ENCODE measurements at regions not wholly inside any gene's neighbourhood (a gene's known extent, or its start where the extent isn't known, plus 50 kb on each side); places are given as distances from the start of the nearest gene placed in this dataset.

- no peak for DNase-seq (ENCODE audit: low read depth)
Measured at GRCh38 chr6:169954977-169955376, 203.6 kb downstream of the ERMARD start.

- DNase-seq (ENCODE audit: low read depth): no peak
Measured at GRCh38 chr6:169953686-169954085, 202.3 kb downstream of the ERMARD start.

DNA sequence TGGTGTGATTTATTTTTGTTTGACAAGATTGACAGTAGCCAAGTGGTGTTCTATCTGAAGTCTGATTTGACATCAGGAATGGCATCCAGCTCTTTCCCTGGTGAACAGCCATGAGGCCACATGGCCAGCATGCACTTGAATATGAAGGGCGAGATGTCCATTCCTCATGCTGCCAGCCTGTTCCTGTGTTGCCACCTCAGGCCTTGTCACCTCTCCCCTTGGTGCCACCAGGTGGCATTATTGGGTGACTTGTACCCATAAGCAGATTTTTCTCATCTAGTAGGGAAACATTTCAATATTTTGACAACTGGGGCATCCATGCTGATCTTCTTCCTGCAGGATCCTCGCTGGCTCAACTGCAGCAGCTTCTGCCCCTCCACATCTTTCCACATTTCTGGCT, 199.1 kb downstream of the ERMARD start:
- peak; percentile 14 for DNase-seq (ENCODE audit: low read depth)

GRCh38 chr6:169949511-169950097, 198.2 kb downstream of the ERMARD start:
- DNase-seq (ENCODE audit: low read depth): no peak

DNA sequence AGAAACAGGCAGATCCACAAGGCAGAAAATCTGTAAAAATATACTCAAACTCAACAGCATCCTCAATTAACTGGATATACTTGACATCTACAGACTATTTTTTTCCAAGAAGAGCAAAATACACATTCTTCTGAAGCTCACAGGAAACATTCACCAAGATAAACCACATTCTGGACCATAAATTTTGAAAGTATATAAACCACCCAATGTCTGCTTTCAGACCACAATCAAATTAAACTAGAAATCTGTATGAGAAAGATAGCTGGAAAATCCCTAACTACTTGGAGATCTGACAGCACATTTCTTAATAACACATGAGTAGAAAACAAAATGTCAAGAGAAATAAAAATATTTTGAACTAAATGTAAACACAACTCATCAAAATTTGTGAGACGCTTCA, 195.5 kb downstream of the ERMARD start:
- DNase-seq (ENCODE audit: low read depth): no peak

GRCh38 chr6:169945117-169945516, 193.7 kb downstream of the ERMARD start:
- no peak for DNase-seq (ENCODE audit: low read depth)

- DNase-seq (ENCODE audit: low read depth): no peak
Measured at GRCh38 chr6:169944415-169944814, 193.0 kb downstream of the ERMARD start.

- DNase-seq (ENCODE audit: low read depth): no peak
Measured at GRCh38 chr6:169944061-169944337, 192.6 kb downstream of the ERMARD start.

DNA sequence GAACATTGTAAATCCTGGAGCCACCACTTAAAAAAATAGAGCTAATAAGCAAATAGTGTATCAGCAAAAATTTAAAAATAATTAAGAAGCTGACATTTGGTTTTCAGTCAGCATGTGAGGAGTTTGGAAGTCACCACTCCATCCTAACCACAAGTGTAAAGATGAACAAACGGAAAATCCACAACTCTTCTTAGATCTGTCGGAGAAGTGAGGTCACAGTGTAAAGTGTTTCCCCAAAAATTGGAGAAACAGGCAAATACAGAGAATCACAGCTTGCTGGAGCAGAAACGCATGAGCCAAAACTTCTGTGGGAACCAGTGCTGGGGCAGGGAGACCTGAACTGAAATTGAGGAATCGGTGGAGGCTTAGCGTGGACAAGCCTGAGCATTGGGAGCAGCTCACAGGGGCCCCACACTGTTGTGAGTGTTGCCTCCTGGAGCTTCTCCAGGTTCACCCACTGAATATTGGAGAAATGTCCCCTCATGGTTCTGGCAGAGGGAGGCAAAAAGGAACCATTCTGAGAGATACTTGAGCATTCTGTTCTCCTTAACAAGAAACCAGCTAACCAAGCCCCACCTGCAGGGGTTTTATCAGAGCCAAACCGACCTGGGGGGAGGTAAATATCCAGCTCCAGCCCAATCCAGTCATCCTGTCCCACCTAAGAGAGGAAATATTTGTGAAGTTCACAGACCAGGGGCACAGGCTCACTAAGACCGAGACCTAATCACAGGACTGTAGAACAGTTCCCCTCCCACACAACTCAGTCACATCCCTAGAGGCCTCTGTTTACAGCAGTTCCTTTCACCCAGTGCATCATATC, 192.0 kb downstream of the ERMARD start:
- DNase-seq (ENCODE audit: low read depth): no peak

DNA sequence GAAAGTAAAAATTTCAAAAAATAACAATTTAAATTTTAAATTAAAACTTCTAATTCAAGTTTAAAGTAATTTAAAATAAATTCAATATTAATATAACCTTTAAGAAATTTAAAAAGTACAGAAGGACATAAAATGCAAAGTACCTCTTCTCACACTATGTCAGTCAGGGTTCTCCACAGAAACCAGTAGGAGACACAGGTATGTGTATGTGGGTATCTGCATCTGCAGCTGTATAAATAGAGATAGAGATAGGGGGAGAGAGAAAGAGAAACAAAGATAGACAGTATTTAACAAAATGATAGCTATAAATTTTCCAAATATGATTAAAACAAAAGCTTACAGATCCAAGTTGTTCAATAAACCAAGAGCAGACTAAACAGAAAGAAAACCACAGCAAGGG, 190.8 kb downstream of the ERMARD start:
- DNase-seq (ENCODE audit: low read depth): no peak

- no peak for DNase-seq (ENCODE audit: low read depth)
Measured at GRCh38 chr6:169940481-169941271, 189.3 kb downstream of the ERMARD start.

GRCh38 chr6:169939554-169940164, 188.2 kb downstream of the ERMARD start:
- no peak for DNase-seq (ENCODE audit: low read depth)

- DNase-seq (ENCODE audit: low read depth): no peak
Measured at GRCh38 chr6:169938731-169939130, 187.3 kb downstream of the ERMARD start.

- DNase-seq (ENCODE audit: low read depth): no peak
Measured at GRCh38 chr6:169938262-169938701, 186.9 kb downstream of the ERMARD start.

- DNase-seq (ENCODE audit: low read depth): no peak
Measured at GRCh38 chr6:169937389-169938261, 186.2 kb downstream of the ERMARD start.

- no peak for DNase-seq (ENCODE audit: low read depth)
Measured at GRCh38 chr6:169936355-169936975, 185.0 kb downstream of the ERMARD start.

DNA sequence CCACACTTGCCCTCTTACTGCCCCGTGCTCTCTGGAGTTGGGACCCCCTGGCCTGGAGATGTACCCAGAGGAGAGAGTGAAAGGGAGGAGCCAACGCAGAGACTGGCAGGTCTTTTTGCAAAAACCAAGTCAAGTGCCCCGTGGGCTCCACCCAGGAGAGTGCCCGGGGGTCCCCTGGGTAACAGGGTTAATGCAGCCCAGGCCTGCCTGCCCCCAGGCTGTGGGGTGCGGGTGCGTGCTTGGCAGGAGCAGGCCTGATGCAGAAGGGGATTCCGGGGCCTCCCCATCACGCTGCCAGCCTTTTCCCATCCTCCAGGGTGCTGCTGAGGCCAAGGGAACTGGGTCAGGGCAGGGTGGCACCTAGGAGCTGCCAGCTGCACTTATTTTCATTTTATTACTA, 184.4 kb downstream of the ERMARD start:
- DNase-seq (ENCODE audit: low read depth): no peak

DNA sequence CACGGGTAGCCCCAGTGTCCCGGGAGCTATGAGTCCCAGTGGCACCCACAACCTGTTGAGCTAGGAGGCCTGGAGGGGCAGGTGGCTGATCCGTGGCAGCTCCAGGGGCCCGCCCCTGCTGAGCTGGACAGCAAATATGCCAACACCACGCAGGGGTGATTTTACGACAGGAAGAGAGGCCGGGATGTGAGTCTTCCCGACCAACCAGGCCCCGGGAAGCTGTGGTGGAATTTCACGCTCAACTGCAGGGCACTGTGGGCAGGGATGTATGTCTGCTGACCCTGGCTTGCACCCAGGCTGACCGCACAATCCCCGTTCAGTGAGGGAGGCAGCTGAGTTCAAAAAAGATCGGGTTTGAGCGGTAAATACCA, 183.9 kb downstream of the ERMARD start:
- DNase-seq (ENCODE audit: low read depth): peak; percentile 84

GRCh38 chr6:169934699-169935347, 183.4 kb downstream of the ERMARD start:
- no peak for DNase-seq (ENCODE audit: low read depth)

Data from M059J (cell line).